ENCODE measurements at regions not wholly inside any gene's neighbourhood (a gene's known extent, or its start where the extent isn't known, plus 50 kb on each side); places are given as distances from the start of the nearest gene placed in this dataset.
A peak's percentile ranks its signal among the peaks of the same experiment; 100 is the strongest.

DNA sequence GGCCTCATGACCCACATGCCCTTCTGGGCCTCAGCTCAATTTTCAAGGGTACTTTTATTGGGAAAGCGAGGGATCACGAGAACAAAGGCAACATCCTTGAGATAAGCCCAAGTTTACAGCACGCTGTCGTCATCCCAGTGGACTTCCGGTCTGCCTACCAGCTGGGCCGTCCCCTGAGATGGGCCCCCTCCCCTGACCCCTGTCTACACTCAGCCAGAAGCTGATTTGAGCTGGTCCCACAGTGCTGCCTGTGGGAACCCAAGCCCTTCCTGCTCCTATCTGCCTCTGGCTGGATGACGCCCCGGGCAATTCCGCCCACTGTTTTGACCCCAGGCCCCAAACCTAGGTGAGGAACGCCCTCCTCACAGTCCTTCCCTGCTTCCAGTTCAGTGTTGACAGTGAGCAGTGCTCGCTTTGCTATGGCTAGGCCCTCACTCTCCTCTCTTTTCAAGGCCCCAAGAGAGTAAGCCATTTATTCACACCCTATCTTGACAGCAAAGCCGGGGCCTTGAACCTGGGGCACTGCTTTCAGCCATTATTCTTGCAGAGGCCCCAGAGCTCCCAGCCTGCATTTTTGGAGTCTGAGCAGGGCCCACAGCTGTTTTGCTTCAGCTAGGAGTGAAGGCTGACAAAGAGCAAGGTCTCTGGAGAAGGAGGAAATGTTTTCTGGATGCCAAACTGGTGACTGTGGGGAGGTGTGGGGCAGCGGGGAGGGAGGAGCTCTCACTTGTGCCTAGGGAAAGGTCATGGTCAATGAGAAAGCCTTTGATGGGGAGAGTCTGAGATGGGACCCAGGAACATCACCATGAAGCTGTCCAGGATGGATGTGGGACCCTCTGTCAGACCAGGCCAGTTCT is 164.6 kb upstream of the BCOR start:
- no peak overlapping the region for H3K4me3 ChIP-seq (ENCODE audit: control insufficient read depth, low read depth, low read length)
- TF ChIP-seq, protein P1, sequence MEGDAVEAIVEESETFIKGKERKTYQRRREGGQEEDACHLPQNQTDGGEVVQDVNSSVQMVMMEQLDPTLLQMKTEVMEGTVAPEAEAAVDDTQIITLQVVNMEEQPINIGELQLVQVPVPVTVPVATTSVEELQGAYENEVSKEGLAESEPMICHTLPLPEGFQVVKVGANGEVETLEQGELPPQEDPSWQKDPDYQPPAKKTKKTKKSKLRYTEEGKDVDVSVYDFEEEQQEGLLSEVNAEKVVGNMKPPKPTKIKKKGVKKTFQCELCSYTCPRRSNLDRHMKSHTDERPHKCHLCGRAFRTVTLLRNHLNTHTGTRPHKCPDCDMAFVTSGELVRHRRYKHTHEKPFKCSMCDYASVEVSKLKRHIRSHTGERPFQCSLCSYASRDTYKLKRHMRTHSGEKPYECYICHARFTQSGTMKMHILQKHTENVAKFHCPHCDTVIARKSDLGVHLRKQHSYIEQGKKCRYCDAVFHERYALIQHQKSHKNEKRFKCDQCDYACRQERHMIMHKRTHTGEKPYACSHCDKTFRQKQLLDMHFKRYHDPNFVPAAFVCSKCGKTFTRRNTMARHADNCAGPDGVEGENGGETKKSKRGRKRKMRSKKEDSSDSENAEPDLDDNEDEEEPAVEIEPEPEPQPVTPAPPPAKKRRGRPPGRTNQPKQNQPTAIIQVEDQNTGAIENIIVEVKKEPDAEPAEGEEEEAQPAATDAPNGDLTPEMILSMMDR (conservative IDR thresholded peaks at IDR 0.05; ENCODE audit: control insufficient read depth, insufficient read depth, low read depth, low read length) = no peak
- peak; percentile 47 for DNase-seq (ENCODE audit: low read depth)

DNA sequence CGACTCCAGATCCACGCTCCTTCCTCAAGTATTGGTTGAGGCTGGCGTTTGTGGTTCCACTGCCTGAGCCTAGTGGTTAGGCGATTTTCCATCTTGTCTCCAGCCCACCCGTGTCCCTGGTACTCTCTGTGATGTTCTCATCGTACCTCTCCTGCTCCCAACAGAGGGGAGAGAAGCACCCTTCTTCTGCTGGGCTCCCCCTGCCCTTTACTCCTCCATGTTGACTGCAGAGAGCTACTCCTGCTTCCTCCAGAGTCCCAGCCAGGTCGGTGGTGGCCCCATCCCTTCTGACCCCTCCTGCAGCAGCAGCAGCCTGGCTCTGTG is 164.0 kb upstream of the BCOR start:
- TF ChIP-seq, protein P1 (conservative IDR thresholded peaks at IDR 0.05; ENCODE audit: control insufficient read depth, insufficient read depth, low read depth, low read length) = no peak
- H3K4me3 ChIP-seq (ENCODE audit: control insufficient read depth, low read depth, low read length) = no peak overlapping the region
- no peak for DNase-seq (ENCODE audit: low read depth)

DNA sequence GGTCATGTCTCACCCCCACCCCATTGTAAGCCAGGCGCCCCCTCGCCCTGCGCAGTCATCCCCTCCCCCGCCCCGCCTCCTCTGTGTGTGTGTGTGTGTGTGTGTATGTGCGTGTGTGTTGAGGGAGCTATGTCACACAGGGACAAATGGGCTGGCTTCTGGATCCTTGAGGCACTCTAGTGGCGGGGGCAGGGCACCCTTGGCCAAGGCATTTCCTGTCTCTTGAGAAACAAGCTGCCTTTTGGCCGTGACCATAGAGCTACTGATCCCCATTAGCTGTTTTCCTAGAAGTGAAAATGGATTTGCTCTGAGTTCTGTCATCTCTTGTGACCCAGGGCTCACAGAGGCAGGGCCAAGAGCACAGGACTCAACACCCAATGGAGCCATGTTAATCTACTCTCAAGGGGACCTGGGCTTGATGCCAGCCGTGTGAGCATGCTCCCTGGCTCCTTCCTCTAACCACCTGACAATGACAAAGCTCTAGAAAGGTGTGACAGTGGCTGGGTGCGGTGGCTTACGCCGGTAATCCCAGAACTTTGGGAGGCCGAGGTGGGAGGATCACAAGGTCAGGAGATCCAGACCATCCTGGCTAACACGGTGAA is 162.5 kb upstream of the BCOR start:
- TF ChIP-seq, protein P1 (conservative IDR thresholded peaks at IDR 0.05; ENCODE audit: control insufficient read depth, insufficient read depth, low read depth, low read length) = no peak
- no peak for DNase-seq (ENCODE audit: low read depth)
- no peak overlapping the region for H3K4me3 ChIP-seq (ENCODE audit: control insufficient read depth, low read depth, low read length)

DNA sequence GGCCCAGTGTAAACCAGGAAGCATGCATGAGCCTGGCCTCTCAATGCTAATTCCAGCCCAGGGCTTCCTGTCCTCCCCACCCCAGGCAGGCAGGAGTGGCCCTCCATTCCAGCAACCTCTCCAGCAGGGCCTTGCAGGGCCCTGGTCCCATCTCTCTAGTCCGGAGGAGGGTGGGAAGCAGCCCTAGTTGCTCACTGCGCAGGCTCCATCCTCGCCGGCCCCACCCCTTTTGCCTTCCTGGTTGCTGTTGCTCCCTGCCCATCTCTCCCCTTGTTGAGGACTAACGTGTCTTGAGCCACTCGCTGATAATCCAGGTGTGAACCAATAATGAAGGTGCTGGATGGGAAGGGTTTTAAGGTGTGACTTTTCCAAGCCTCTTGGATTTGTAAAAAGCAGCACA is 161.2 kb upstream of the BCOR start:
- DNase-seq (ENCODE audit: low read depth) = no peak
- TF ChIP-seq, protein P1 (conservative IDR thresholded peaks at IDR 0.05; ENCODE audit: control insufficient read depth, insufficient read depth, low read depth, low read length) = no peak
- H3K4me3 ChIP-seq (ENCODE audit: control insufficient read depth, low read depth, low read length) = no peak overlapping the region

DNA sequence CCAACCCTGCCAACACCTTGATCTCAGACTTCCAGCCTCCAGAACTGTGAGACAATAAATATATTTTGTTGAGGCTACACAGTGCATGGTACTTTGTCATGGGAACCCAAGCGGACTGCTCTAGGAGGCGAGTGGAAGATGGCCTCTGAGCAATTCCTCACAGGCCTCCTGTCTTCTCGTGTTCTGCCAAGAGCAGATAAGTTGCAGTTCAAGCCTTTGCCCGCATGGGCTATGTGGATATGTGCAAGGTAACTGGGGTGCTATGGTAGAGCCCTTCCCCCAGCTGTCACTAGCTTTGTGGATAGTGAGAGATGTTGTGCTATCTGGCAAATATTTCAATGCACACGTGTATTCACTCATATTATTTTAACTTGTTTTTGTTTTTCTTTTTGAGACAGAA is 156.0 kb upstream of the BCOR start:
- DNase-seq (ENCODE audit: low read depth) = no peak
- TF ChIP-seq, protein P1 (conservative IDR thresholded peaks at IDR 0.05; ENCODE audit: control insufficient read depth, insufficient read depth, low read depth, low read length) = no peak
- no peak overlapping the region for H3K4me3 ChIP-seq (ENCODE audit: control insufficient read depth, low read depth, low read length)

DNA sequence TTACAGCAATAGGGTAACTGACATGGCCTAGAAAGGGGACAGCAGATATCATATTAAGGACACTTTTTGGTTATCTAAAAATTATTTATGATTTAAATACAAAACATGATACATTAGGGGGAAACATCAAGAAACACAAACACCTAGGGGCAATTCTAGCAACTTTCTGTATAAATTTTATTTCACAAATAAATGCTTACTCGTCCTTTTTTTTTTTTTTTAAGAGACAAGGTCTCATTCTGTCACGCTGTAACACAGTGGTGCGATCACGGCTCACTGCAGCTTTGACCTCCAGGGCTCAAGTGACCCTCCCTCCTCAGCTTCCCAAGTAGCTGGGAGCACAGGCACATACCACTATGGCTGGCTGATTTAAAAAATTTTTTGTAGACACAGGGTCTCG is 151.8 kb upstream of the BCOR start:
- H3K4me3 ChIP-seq (ENCODE audit: control insufficient read depth, low read depth, low read length) = no peak overlapping the region
- DNase-seq (ENCODE audit: low read depth) = no peak
- TF ChIP-seq, protein P1 (conservative IDR thresholded peaks at IDR 0.05; ENCODE audit: control insufficient read depth, insufficient read depth, low read depth, low read length) = no peak

Measured in fibroblast of mammary gland (primary cell).